Right lobe of liver (tissue), 6 donors: ENCODE measurements at regions not wholly inside any gene's neighbourhood (a gene's known extent, or its start where the extent isn't known, plus 50 kb on each side); places are given as distances from the start of the nearest gene placed in this dataset.
"Not testable (repeated sequence)": the region's sequence is repeated elsewhere in the genome, so short reads cannot be mapped to it uniquely, and the experiment has no call there.

Experiments used
- ATAC-seq, 4 donors: fragments of 200-7000 bp; cut with Tn5 transposase; one replicate each; pipeline ENCODE4 v1.9.1; 2020; ENCODE audit warnings: mild to moderate bottlenecking in 4 of 4, moderate library complexity in 4 of 4
- DNase-seq, 3 donors: peaks; one replicate each; pipeline ENCODE4 v3.0.0-alpha.2; 2020
- H3K27ac ChIP-seq, 3 donors: fragments of 200-600 bp; one replicate each; pipeline ENCODE4 v1.8.0; 2022
- H3K27me3 ChIP-seq, 2 donors: fragments of 200-600 bp; one replicate each; pipeline ENCODE4 v1.8.0; 2022
- H3K36me3 ChIP-seq, 4 donors: fragments of 200-600 bp; sonication (generic) in 1 of 4; one replicate each; pipeline versions ENCODE4 v1.5.1 to v1.8.0; 2017 to 2022; ENCODE audit warnings: control low read depth in 1 of 4
- H3K4me1 ChIP-seq, 4 donors: fragments of 200-600 bp; sonication (generic) in 1 of 4; one replicate each; pipeline versions ENCODE4 v1.5.1 to v1.8.0; 2017 to 2022; ENCODE audit warnings: control low read depth in 1 of 4
- H3K4me3 ChIP-seq, 3 donors: fragments of 200-600 bp; one replicate each; pipeline ENCODE4 v1.8.0; 2022
- H3K9me3 ChIP-seq, 4 donors: fragments of 200-600 bp; sonication (generic) in 1 of 4; one replicate each; pipeline versions ENCODE4 v1.5.1 to v1.8.0; 2017 to 2022; ENCODE audit warnings: control low read depth in 1 of 4
- CTCF ChIP-seq, 4 donors: fragments of 200-600 bp in 3 of 4; fragments of 450-650 bp in 1 of 4; IDR thresholded peaks; one replicate each; pipeline versions ENCODE4 v1.5.1 to v1.8.0; 2016 to 2022; ENCODE audit warnings: antibody characterized with exemption in 4 of 4, mild to moderate bottlenecking in 2 of 4
- POLR2A ChIP-seq: fragments of 450-650 bp; IDR thresholded peaks from one replicate; pipeline ENCODE4 v1.6.1; 2017; ENCODE audit warnings: antibody characterized with exemption, mild to moderate bottlenecking
- WGBS: methylation state at CpG from one replicate; pipeline ENCODE4 v1.1.6; 2018; ENCODE audit warnings: low coverage, low lambda C conversion rate; ENCODE audit not compliant: insufficient coverage; ENCODE audit errors: missing lambda C conversion rate; 5-methylcytosine and 5-hydroxymethylcytosine counted together
- intact Hi-C, 2 donors: fragments of 100-400 bp; cut with DNase I; formaldehyde crosslinking; loops; one replicate each; pipeline versions ENCODE4 v1.11.2 to v1.14.1; 2022
- donor health status: DM: no; HTN: yes; CAD: no.
- donor health status: DM: no; HTN: no; CAD: no.
- donor health status: DM: no; HTN: no; CAD: no.
- donor health status: DM: no; HTN: yes; CAD: no.
- donor health status: DM: no; HTN: yes; CAD: no.

DNA sequence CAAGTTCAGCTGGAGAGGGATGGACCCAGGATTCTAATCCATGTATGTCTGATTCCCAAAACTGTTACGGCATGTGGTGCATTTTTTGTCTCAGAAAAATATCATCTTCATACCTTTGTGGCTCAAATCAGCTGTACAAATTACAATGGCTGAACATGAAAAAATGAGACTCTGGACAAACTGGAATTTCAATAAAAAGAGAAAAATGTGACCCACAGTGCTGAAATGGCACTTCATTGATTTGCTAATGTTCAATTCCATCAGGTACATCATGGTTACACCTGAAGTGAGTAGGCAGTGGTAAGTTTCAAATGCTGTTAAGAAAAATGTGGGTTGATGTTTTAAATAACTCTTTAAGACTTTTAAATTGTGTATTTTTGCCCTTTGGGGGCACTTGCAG, 165.6 kb upstream of the CAND1 start:
- intact Hi-C loops: no loop called here
- no peak overlapping the region for H3K4me3 ChIP-seq
- no peak overlapping the region for H3K27ac ChIP-seq
- no peaks in the 10 kb centered on the region for H3K36me3 ChIP-seq
- DNase-seq (no peak), ATAC-seq (no peak)
- H3K9me3 ChIP-seq: peaks cover 0 to 5% (median 0%) of the 10 kb centered on the region in 4 donors
- no peaks in the 10 kb centered on the region for H3K27me3 ChIP-seq
- no peaks in the 10 kb centered on the region for H3K4me1 ChIP-seq
- TF ChIP-seq POLR2A: no peak
- TF ChIP-seq CTCF (IDR thresholded peaks at IDR 0.05): no peak
- WGBS: 62% methylated on average over 1 of the region's 1 CpG

DNA sequence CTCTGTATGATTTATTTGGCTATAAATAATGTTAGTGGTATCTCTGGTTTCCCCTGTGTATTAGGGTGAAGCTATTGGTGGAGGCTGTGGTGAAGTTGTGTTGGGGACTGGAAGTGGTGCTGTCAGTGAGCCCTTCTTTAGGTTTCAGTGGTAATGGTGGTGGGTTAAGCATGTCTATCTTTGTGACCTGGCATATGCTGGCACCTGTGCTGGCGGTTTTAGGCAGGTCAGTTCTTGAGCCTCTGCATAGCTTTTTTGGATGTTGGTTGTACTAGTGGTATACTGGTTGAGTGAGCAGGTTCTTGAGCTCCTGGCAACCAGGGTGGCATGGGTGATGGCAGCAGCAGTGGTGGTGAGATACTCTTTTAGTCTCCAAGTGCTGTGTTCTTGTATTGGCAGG, 161.9 kb upstream of the CAND1 start:
- ATAC-seq: no peak
- intact Hi-C loops: no loop called here
- no peaks in the 10 kb centered on the region for H3K27me3 ChIP-seq
- no peak for DNase-seq
- no CpG with 5 or more reads among the region's 1 CpG for WGBS
- no peak for TF ChIP-seq POLR2A
- no peak for TF ChIP-seq CTCF (IDR thresholded peaks at IDR 0.05)
- peaks cover 0 to 5% (median 0%) of the 10 kb centered on the region in 4 donors for H3K9me3 ChIP-seq
- H3K27ac ChIP-seq: no peak overlapping the region
- H3K4me3 ChIP-seq: no peak overlapping the region
- no peaks in the 10 kb centered on the region for H3K4me1 ChIP-seq
- H3K36me3 ChIP-seq: no peaks in the 10 kb centered on the region

- Histone ChIP-seq H3K4me1 (no peaks in the 10 kb centered on the region), H3K9me3 (peaks cover 0 to 5% (median 0%) of the 10 kb centered on the region in 4 donors), H3K4me3 (no peak overlapping the region), H3K27me3 (no peaks in the 10 kb centered on the region), H3K27ac (no peak overlapping the region), H3K36me3 (no peaks in the 10 kb centered on the region)
- no CpG with 5 or more reads among the region's 1 CpG for WGBS
- TF ChIP-seq CTCF (IDR thresholded peaks at IDR 0.05) (no peak), POLR2A (no peak)
- ATAC-seq (no peak), DNase-seq (no peak)
- intact Hi-C loops: no loop called here
Measured at GRCh38 chr12:67107751-67108269, 161.3 kb upstream of the CAND1 start.

DNA sequence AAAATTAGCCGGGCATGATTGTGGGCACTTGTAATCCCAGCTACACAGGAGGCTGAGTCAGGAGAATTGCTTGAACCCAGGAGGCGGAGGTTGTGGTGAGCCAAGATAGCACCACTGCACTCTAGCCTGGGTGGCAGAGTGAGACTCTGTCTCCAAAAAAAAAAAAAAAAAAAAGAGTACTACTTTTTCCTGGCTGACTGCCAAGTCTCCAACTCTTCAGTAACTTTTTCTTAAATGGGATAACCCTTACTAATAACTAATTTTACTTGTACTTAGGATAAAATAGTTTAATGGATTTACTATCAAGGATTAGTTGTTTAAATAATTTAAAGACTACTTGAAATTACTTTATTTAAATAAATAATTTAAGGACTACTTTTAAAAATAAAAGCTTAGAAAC, 158.8 kb upstream of the CAND1 start:
- WGBS: 67% methylated on average over 2 of the region's 2 CpGs
- not testable (repeated sequence) for H3K4me3 ChIP-seq, ATAC-seq

DNA sequence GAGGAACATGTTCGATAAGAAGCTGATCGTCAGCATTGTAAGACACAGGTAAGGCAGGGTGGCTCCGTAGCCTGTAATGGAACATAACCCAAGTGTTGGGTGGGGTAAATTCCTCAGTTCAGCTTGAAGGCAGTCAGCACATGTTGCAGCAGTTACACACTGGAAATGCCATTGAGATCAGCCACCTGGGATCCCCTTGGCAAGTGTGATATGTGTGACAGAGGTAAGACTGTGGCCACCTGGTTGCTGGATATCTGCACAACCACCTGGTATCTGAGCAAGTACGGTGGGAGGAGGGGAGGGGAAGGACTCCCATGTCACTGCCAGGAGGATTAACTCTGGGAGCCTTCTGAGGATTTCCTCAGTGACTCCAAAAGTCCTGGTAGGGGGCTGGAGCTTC, 158.0 kb upstream of the CAND1 start:
- no peaks in the 10 kb centered on the region for H3K36me3 ChIP-seq
- no peaks in the 10 kb centered on the region for H3K27me3 ChIP-seq
- no peak for DNase-seq
- 62% methylated on average over 4 of the region's 4 CpGs for WGBS
- H3K27ac ChIP-seq: no peak overlapping the region
- no peaks in the 10 kb centered on the region for H3K4me1 ChIP-seq
- no peaks in the 10 kb centered on the region for H3K9me3 ChIP-seq
- intact Hi-C loops: no loop called here
- TF ChIP-seq POLR2A: no peak
- no peak for TF ChIP-seq CTCF (IDR thresholded peaks at IDR 0.05)
- no peak for ATAC-seq
- H3K4me3 ChIP-seq: no peak overlapping the region

More for the DNA sequence above, 158.8 kb upstream of the CAND1 start:
- H3K4me1 ChIP-seq, H3K36me3 ChIP-seq, H3K27ac ChIP-seq, H3K27me3 ChIP-seq, H3K9me3 ChIP-seq, DNase-seq, intact Hi-C loops: not testable (repeated sequence)
